GM18861 (cell line): ENCODE measurements at regions not wholly inside any gene's neighbourhood (a gene's known extent, or its start where the extent isn't known, plus 50 kb on each side); places are given as distances from the start of the nearest gene placed in this dataset.

Source experiments
- ATAC-seq: cut with Tn5 transposase; IDR thresholded peaks from one replicate; pipeline ENCODE4 v1.9.1; 2021; ENCODE audit not compliant: unreplicated experiment

- no peak for ATAC-seq
Observed at GRCh38 chr10:128461991-128462390, 335.8 kb upstream of the MKI67 start.

DNA sequence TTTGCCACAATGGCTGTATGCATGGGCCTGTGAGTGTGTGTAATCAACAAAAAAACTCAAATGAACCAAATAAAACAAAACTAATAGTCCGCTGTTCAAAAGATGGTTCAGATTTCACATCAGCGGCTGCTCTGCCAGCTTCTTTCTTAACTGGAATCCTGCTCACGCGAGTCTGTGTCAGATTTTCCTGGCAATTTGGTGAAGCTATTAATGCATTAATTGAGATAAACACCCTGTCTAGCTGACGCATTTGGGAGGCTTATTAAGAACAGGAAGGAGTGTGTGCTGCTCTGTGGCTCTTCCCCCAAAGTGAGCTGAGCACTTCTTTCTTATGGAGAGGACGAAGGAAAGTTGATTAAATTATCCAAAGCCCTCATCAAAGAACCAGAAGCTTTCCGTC is 336.6 kb upstream of the MKI67 start:
- ATAC-seq: no peak

DNA sequence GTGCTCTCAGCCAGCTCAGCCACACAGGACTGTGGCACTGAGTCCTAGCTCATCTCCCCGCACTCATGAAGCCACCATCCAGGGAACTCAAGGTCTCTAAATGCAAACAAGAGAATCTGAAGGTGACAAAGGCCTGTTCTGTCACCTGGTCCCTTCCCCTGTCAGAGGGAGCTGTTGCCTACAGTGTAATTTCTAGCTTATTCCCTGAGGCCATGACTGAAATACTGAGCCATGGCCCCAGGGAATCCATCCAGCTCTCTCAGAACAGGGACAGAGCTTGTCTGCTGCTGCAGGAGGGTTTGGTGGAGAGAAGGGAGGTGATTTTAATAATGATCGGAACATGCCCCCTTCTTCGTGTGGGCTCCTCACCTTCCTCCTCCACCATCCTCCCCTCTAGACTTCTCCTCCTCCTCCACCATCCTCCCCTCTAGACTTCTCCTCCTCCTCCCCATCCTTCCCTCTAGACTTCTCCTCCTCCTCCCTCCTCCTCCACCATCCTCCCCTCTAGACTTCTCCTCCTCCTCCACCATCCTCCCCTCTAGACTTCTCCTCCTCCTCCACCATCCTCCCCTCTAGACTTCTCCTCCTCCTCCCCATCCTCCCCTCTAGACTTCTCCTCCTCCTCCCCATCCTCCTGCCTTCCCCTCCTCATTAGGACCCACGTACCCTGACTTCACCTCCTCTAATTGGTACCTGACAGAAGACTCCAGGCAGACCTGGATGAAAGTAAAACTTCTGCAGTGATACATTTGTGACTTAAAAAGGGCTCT is 338.0 kb upstream of the MKI67 start:
- no peak for ATAC-seq

DNA sequence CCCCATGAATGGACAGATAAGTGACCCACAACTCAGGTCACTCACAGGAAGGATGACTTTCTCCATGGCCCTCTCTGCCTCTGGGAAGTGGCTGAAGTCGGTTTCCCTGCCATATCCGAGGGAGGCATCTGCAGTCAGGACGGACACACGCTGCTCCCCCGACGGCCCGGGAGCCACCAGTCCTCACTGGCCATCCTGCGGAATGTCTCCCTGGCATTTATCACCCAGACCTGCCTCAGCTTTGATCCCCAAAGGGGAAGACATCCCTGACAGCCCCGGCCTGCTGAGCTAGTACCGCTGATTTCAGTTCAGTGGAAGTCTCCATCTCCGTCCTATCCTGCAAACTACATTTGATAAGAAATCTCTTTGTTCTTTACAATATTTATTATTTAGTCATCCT is 339.5 kb upstream of the MKI67 start:
- no peak for ATAC-seq

DNA sequence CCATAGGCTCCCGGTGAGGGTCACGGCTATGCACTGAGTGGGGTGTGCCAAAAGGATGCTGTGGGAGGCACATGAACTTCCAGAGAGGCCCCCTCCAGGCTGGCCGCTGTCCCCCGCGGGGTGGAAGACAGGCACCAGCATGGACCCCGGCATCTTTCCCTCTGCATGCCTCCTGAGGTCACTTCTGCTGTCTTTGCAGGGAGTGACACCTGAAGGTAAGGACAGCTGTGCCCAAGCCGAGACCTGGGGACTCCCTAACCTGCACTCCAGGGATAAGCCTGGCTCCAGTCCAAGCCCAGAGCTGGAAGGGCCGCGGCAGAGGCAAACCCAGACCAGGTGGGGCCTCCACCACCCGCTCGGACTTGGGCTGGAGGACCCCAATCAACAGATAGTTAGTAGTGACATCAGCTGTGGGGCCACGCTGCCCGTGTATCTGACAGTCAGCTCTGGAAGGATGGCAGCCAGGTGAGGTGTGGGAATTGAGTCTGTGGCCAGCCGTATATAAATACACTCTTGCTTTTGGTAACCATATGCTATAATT is 340.7 kb upstream of the MKI67 start:
- no peak for ATAC-seq

GRCh38 chr10:128468462-128468861 is 342.2 kb upstream of the MKI67 start:
- ATAC-seq: no peak

DNA sequence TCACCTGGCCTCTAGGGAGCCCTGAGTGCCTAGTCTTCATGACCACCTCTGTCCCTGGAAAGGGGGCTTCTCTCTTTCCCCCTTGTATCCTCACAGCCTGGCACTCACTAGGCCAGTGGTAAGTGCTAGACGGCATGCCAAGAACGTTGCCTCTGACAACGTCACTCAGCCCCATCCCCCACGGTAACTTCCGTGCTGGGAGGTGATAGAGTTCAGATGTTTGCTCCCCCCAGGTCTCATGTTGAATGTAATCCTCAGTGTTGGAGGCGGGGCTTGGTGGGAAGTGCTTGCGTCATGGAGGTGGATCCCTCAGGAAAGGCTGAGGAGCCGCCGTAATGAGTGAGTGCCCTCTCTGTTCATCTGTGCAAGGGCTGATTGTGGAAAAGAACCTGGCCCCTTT is 343.3 kb upstream of the MKI67 start:
- ATAC-seq: no peak

DNA sequence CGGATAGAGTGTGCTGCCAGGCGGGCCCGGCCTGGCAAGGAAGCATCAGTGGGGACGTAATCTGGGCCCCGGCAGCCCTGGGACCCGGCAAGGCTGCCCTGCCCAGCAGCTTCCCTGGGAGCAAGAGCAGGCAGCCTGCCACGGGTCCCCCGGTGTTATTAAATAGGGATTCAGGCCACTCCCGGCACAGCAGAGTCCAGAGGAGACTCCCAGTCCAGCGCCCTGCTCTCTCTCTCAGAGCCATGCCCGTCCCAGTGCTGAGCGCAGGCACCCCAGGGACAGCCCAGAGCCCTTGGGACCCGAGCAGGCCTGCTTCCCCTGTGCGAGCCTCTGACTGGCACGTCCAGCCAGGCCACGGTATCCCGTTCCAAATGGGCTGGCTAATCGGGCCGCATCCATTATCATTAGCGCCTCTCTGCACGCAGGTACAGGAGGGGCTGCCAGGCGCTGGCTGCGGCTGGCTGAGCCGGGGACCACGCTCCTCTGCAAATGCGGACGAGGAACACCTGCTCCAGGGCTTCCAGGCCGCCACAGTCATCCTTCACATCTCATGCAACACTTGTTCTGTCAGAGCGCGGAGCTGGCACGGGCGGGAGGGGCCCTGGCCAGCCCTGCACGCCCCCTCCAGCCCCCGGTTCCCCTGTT is 344.2 kb upstream of the MKI67 start:
- ATAC-seq: no peak

DNA sequence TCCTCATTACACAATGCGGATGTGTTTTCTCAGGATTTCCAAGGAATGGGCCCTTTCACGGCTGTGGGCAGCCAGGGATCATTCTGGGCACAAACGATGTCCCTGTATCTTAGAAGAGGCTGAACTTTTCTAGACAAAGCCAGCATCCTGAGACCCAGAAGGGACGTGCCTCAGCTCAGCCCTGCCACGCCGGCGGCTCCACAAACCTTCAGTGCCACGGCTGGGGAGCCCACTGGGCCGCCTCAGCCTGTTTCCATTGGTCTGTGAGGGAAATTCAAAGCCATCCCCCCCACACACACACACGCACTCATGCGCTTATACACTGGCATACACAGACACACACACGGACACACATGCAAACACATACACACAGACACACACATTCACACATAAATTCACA is 344.9 kb upstream of the MKI67 start:
- no peak for ATAC-seq

DNA sequence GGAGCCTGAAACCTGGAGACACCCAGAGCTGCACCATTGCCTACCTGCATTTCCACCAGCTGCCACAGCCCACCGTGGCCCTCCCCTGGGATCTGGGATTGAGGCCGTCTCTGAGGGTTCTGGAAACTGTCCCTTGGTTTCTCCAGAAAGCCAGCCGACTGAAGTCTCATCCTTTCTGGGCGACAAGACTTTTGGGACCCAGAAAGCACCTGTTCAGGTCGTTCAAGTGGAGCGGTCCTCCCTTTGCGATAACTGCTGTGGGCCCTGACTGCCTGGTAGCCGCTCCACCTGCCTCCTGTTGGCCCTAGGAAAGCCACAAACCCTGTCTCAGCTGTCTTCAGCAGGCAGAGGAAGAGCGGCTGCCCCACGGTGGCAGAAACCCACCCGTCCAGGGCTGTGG is 346.0 kb upstream of the MKI67 start:
- ATAC-seq: no peak

- ATAC-seq: no peak
Observed at GRCh38 chr10:128473396-128473795, 347.2 kb upstream of the MKI67 start.

DNA sequence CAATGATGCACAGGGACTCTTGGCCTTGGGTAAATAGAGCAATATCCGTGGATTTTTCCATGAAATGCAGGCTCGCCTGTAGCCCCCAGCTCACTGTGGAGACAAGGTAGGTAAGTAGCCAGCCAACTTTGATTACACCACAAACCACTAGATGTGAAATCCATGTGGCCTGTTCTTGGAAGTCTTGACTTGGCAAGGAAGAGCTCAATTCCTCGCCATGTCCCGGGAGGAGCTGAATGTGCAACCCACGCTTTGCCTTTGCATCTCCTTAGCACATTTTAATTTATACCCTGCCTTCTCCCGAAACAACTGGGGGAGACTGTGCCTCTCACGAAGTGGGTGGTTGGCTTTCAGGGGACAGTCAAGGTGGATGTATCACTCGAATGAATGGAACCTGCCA is 347.7 kb upstream of the MKI67 start:
- no peak for ATAC-seq

- ATAC-seq: no peak
Observed at GRCh38 chr10:128474571-128474970, 348.3 kb upstream of the MKI67 start.

DNA sequence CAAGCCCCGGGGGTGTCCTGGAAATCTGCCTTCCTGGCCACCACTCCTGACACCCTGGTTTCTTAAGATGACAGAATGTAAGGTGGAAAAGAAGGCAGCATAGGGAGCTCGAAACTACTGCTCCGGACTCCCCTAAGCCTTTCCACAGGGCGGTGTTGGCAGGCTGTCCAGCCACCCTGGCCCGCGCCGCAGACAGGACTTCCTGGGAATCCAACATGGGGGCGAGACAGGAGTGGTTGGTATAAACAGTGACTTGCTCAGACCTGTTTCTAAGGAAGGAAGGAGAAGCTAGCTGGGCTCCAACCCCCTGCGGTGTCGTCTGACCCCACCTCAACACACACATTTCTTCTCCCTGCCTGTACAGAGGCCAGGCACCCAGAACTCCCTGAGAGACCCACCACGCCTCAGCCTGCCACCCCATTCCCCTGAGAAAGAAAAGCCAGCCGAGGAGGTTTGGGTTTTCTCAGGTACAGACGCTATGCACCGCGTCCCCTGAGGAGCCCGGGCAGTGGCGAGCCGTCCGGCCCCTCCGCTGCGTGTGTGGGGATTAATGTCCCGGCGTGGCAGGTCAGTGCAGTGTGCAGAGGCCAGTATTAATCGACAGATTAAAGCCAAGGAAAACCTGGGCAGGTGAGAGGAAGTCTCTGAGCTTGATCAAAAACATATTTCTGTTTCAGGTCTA is 349.6 kb upstream of the MKI67 start:
- ATAC-seq: no peak

DNA sequence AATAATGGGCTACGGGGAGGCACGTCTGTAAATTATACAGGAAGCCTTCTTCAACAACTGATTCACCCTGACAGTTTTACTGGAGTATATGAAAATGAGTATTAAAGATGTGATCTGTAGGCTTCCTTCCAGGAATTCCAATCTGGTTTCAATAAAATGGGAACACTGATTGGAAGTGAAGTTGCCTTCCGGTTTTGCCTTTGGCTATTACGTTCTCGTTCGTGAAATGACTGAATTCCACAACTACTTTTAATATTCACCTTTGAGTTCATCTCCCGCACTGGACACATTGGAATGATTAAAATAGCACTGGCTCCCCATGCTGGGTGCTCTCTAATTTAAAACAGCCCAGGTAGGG is 350.1 kb upstream of the MKI67 start:
- no peak for ATAC-seq

DNA sequence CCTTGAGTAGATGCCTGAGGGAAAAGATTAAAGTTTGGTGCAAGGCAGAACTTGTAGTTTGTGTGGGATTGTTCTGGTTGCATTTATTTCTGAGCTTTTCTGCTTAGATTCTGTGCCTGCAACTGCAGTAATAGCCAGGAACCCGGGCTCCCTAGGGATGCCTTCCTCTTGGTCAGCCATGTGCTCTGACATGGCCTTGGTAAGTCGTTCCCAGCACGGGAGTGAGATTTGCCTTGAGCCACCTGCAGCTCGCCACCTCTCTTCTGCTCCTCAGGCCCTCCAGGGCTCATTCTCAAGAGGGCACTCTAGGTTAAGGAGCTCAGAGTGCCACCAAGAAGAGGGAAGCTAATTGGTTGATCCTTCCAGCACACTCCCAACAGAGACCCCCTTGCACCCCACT is 350.6 kb upstream of the MKI67 start:
- no peak for ATAC-seq

GRCh38 chr10:128480601-128481000 is 354.4 kb upstream of the MKI67 start:
- no peak for ATAC-seq

DNA sequence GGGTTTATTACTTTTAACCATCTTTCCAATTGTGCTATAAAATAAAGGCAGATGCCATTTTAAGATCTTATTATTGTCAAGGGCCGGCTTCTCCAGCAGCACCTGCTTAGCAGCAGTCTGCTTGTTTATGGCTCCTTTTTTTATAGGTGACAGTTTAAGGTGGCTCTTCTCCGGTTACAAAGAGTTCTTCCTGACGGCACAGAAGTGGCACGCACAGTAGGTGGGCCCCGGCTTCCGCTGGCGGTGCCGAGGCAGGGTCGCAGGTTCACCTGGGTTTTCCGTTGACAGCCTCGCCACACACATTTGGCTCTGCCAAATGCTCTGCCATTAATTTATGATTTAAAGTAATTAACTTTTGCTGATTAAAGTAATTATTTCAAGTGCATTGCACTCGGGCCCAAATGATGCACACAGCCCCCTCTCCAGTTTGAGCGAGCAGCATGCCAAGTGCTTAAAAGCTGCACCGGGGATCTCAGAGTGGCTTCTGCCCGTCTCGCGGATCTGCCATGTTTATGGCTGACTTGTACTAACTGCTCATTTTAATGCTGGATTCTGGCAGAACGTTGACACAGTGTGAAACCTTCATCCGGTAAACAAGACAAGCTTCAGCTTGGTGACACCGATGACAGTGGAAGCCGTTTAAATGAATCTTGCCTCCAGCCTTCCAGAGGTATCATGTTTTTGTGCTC is 355.1 kb upstream of the MKI67 start:
- ATAC-seq: no peak

- ATAC-seq: no peak
Observed at GRCh38 chr10:128482052-128482451, 355.8 kb upstream of the MKI67 start.

DNA sequence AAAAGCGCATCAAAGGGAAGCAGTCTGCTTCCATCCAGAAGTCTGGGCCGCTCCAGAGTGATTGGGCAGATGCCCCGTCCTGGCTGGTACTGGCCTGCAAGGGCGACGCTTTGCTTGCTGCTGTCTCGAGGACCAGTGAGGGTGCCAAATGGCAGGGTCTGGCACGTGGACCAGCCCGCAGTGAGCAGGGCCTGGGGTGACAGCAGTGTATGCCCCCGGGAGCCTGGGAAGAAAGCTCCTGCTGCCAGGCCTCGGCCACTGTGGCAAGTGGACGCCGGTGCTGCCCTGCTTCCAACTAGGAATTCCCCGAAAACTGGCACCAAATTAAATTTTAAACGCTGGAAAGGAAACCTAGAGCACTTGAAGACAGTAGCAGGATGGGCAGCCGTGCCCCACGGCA is 357.0 kb upstream of the MKI67 start:
- no peak for ATAC-seq

DNA sequence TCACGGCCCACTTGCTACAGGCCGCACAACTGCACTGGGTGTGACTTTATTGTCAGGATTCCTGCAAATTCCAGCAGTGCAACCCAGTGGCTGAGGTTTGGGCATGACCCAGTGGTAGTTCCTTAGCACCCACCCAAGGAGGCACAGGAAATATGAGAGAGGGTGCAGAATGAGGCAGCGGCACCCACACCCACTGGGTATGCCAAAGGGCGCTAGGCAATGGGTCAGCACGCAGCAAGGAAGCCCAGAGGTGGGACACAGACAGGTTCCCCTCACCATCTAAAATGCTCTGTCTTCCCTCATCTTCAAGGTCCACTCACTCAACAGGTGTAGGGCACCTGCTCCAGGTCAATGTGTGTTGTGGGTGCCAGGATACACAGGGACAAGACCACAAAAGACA is 357.8 kb upstream of the MKI67 start:
- no peak for ATAC-seq
